SJCRH30 (cell line): ENCODE measurements at regions not wholly inside any gene's neighbourhood (a gene's known extent, or its start where the extent isn't known, plus 50 kb on each side); places are given as distances from the start of the nearest gene placed in this dataset.
"Not testable (repeated sequence)": the region's sequence is repeated elsewhere in the genome, so short reads cannot be mapped to it uniquely, and the experiment has no call there.

ENCODE experiments used
- DNase-seq, 2 experiments: peaks; one replicate each; pipeline ENCODE4 v3.0.0-alpha.2; 2015 to 2020
- H3K27ac ChIP-seq: fragments of 250-450 bp; sonication (Bioruptor Pico); 2 replicates; pipeline ENCODE4 v1.5.1; 2020; ENCODE audit warnings: mild to moderate bottlenecking, moderate library complexity
- H3K27me3 ChIP-seq: fragments of 250-450 bp; sonication (Bioruptor Pico); 2 replicates; pipeline ENCODE4 v1.5.1; 2020; ENCODE audit warnings: mild to moderate bottlenecking, moderate library complexity
- H3K36me3 ChIP-seq: fragments of 250-450 bp; sonication (Bioruptor Pico); 2 replicates; pipeline ENCODE4 v1.5.1; 2020; ENCODE audit warnings: mild to moderate bottlenecking, moderate library complexity
- H3K4me1 ChIP-seq: fragments of 250-450 bp; sonication (Bioruptor Pico); 2 replicates; pipeline ENCODE4 v1.5.1; 2020; ENCODE audit warnings: mild to moderate bottlenecking, moderate library complexity
- H3K4me3 ChIP-seq: fragments of 250-450 bp; sonication (Bioruptor Pico); 2 replicates; pipeline ENCODE4 v1.5.1; 2020; ENCODE audit warnings: mild to moderate bottlenecking, moderate library complexity
- H3K9me3 ChIP-seq: fragments of 250-450 bp; sonication (Bioruptor Pico); replicated peaks from 2 replicates; pipeline ENCODE4 v1.5.1; 2020; ENCODE audit warnings: mild to moderate bottlenecking, moderate library complexity

DNA sequence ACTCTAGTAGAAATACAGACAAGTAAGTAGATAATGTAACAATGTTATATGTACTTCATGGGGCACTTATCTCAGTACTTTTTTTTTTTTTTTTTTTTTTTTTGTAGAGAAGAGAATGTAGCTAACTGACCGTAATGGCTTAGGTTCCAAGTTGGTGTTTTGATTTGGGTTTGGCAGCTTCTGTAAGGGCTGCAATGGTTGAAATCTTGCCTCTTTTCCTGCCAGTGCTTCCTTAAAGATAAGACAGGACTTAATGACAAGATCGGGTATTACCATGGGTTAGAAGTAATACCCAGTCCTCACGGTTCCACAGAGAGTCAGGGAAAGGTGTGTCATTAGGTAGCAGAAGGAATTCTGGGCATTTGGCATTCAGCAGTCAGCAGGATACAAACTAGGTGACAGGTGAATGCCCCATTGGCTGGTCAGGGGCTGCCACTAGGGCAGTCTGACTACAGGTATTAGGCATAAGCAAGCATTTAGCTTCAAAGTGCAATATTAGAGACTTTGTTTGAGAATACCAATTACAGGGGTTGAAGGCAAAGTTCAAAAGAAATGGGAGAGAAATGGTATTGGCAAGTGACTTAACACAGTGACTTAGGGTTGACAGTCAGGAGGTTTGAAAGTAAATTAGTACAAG, 189.4 kb upstream of the RND3 start:
- Histone ChIP-seq H3K4me3 (no peak overlapping the region), H3K27ac (no peak overlapping the region), H3K36me3 (no peaks in the 10 kb centered on the region), H3K27me3 (no peaks in the 10 kb centered on the region), H3K4me1 (peaks cover 3% of the 10 kb centered on the region; the same call in 1 of the 2 replicates), H3K9me3 (peaks cover 5% of the 10 kb centered on the region)
- DNase-seq: no peak

DNA sequence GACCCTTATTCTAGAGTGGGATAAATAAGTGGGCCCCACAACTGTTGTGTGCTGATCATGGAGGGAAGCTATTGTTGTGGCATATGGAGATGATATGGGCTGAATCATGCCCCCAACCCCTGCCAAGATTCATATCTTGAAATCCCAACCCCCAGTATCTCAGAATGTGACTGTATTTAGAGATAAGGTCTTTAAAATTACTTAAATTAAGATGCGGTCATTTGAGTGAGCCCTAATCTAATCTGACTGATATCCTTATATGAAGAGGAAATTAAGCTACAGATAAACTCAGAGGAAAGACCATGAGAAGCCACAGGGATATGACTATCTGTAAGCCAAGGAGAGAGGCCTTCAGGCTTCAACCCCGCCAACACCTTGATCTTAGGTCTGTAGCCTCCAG, 188.3 kb upstream of the RND3 start:
- Histone ChIP-seq H3K36me3 (no peaks in the 10 kb centered on the region), H3K27ac (no peak overlapping the region), H3K4me1 (no peaks in the 10 kb centered on the region), H3K27me3 (no peaks in the 10 kb centered on the region), H3K9me3 (peaks cover 1% of the 10 kb centered on the region), H3K4me3 (no peak overlapping the region)
- no peak for DNase-seq

DNA sequence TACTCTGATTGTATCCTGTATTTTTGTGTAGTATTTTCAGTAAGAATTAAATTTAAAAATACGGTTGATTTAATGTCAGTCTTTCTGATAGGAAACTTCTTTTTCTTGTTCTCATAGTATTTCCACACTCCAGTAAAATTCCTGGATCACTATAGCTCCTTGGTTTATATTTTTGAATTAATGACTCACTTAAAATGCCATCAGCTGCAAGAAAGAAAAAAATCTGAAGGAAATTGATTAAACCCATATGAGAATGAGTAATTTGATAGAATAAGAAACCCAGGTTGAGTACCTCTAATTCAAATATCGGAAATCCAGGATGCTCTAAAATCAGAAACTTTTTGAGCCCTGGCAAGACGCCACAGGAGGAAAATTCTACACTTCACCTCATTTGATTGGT, 186.8 kb upstream of the RND3 start:
- no peak overlapping the region for H3K4me3 ChIP-seq
- H3K27ac ChIP-seq: no peak overlapping the region
- H3K4me1 ChIP-seq: no peaks in the 10 kb centered on the region
- no peaks in the 10 kb centered on the region for H3K27me3 ChIP-seq
- no peaks in the 10 kb centered on the region for H3K36me3 ChIP-seq
- no peaks in the 10 kb centered on the region for H3K9me3 ChIP-seq
- DNase-seq: no peak

DNA sequence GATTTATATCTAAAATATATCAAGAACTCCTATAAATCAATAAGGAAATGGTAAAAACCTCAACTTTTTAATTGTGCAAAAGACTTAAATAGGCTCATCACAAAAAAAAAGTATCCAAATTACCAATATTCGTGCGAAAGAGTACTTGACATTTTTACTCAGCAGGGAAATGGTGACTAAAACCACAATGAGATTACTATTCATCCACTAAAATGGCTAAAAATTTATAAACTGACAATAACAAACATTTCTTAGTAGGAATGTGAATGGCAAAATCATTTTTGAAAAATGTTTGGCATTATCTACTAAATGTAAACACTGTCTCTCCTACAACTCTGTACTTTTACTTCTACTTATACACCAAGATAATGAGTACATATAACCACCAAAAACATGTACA, 184.8 kb upstream of the RND3 start:
- no peaks in the 10 kb centered on the region for H3K36me3 ChIP-seq
- DNase-seq: no peak
- no peaks in the 10 kb centered on the region for H3K27me3 ChIP-seq
- no peak overlapping the region for H3K27ac ChIP-seq
- no peak overlapping the region for H3K4me3 ChIP-seq
- H3K4me1 ChIP-seq: no peaks in the 10 kb centered on the region
- H3K9me3 ChIP-seq: no peaks in the 10 kb centered on the region

DNA sequence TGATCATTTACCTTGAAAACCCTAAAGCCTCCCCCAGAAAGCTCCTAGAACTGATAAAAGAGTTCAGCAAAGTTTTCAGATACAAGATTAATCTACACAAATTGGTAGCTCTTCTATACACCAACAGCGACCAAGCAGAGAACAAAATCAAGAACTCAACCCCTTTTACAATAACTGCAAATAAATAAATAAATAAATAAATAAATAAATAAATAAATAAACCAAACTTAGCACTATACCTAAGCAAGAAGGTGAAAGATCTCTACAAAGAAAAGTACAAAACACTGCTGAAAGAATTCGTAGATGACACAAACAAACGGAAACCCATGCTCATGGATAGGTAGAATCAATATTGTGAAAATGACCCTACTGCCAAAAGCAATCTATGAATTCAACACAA, 182.0 kb upstream of the RND3 start:
- no peak overlapping the region for H3K4me3 ChIP-seq
- no peaks in the 10 kb centered on the region for H3K4me1 ChIP-seq
- no peak for DNase-seq
- no peak overlapping the region for H3K27ac ChIP-seq
- no peaks in the 10 kb centered on the region for H3K9me3 ChIP-seq
- H3K27me3 ChIP-seq: no peaks in the 10 kb centered on the region
- H3K36me3 ChIP-seq: no peaks in the 10 kb centered on the region

DNA sequence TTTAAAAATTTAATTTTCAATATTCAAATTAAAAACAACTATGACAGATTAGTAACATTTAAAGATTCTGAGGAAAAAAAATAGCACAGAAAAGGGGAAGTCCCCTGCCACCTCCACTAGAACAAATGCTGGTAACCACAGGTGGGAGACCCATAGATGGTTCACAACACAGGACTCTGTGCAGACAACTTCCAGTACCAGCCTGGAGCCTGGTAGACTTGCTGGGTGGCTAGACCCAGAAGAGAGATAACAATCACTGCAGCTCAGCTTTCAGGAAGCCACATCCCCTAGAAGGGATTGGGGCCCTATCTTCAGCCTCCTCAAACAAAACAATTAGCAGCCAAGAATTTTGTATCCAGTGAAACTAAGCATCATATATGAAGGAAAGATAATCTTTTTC, 179.6 kb upstream of the RND3 start:
- not testable (repeated sequence) for H3K4me1 ChIP-seq, H3K9me3 ChIP-seq, H3K27me3 ChIP-seq, H3K36me3 ChIP-seq, H3K27ac ChIP-seq, DNase-seq, H3K4me3 ChIP-seq

DNA sequence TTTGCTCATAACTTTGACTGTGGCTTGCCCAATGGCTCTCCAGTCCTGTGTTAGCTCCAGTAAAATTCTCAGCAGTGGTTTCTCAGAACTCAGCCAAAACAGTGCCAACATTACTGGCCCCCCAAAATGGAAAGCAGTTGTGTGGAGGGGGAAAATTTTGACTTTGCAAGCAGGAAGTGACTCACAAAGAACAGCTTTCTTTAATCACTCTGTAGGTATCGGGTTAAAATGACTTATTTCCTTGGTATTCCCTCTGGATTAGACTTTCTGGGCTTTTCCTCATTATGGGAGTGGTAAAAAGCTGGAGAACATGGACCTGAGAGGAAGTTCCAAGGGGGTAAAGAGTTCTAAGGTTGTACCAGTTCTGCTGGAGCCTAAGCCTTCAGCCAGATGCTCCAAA, 175.7 kb upstream of the RND3 start:
- no peak overlapping the region for H3K4me3 ChIP-seq
- peak in 1 of 2 experiments; percentile 20 for DNase-seq
- no peaks in the 10 kb centered on the region for H3K36me3 ChIP-seq
- H3K27me3 ChIP-seq: no peaks in the 10 kb centered on the region
- peak overlapping the region; percentile 27; the same call in 1 of the 2 replicates for H3K27ac ChIP-seq
- H3K9me3 ChIP-seq: peaks cover 13% of the 10 kb centered on the region; the same call in 1 of the 2 replicates
- peaks cover 8% of the 10 kb centered on the region for H3K4me1 ChIP-seq

DNA sequence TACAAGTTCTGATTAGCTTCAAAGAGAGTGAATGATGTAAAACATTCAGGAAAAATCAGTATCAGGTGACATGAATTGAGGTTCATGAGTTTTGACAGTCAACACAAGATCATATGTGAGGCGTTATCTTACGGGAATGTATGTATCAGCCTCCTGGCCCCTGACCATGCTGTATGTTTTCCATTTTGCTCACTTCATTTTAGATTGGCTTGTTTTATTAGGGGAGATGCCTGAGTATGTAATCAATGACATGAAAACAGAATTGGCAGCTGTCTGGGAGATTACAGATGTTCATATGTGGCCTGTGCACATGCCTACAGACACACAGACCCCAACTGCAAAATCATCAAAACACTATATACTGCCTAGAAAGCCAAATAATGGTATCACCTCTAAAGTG, 168.5 kb upstream of the RND3 start:
- H3K9me3 ChIP-seq: peaks cover 2% of the 10 kb centered on the region; the same call in 1 of the 2 replicates
- no peaks in the 10 kb centered on the region for H3K36me3 ChIP-seq
- no peak overlapping the region for H3K4me3 ChIP-seq
- H3K27me3 ChIP-seq: no peaks in the 10 kb centered on the region
- no peak overlapping the region for H3K27ac ChIP-seq
- DNase-seq: no peak
- no peaks in the 10 kb centered on the region for H3K4me1 ChIP-seq

DNA sequence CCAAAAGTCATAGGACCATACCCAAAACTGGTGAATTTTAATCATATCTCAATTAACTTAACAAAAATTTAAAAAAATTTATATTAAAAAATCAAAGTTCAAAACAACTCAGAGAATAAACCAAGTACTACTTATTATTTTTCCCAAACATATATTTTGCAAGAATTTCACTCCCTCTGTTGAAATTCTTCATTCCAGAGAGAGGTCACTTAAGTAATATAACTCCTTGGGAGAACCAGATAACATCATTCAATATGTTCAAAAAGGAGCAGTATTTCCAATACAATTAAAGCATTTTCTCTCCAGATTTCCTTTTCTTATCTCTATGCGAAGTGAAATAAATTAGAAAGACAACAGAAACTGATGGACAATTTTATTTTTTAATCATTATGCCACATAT, 165.9 kb upstream of the RND3 start:
- no peak overlapping the region for H3K4me3 ChIP-seq

DNA sequence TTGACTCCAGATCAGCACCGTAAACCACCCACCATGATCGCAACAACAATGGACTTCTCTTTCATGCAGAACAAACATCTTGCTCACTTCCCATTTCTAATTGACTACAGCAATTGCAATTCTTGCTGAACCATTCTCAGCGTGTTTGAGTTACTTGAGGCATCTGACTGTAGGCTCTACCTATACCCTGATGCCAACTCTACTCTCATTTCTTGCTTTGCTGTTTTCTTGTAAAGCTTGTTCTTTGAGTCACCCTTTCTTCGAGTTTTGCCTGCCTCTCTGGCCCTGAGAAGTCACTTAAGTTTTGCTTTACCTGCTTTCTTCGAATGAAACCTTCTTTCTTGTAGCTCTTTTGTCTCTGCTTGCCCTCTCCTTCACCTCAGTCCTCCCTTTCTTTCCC, 160.5 kb upstream of the RND3 start:
- peak in 1 of 2 experiments; percentile 31 for DNase-seq
- Histone ChIP-seq H3K27ac (no peak overlapping the region), H3K4me3 (no peak overlapping the region), H3K27me3 (no peaks in the 10 kb centered on the region), H3K9me3 (no peaks in the 10 kb centered on the region), H3K36me3 (no peaks in the 10 kb centered on the region), H3K4me1 (no peaks in the 10 kb centered on the region; the same call in 1 of the 2 replicates)

More for the DNA sequence above, 165.9 kb upstream of the RND3 start:
- no peaks in the 10 kb centered on the region for H3K36me3 ChIP-seq
- no peak overlapping the region for H3K27ac ChIP-seq
- no peak for DNase-seq
- H3K9me3 ChIP-seq: no peaks in the 10 kb centered on the region; the same call in 1 of the 2 replicates
- no peaks in the 10 kb centered on the region for H3K4me1 ChIP-seq
- no peaks in the 10 kb centered on the region for H3K27me3 ChIP-seq

DNA sequence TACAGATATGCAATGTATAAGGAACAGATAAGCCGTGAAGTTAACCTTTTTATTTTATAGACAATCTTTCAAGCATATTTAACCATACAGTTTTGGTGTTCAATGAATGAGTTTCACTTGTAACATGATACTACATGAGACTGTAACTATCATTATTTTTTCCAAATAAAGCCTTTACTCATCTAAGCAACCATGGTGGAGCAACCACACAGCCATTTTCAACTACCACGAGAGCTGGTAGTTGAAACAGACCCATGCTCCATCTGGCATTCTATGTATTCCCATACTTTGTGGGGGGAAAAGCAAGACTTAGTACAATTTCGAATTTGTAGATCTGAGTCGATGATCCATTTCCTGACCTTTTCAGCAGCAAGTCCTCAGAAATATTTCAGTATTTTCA, 159.3 kb upstream of the RND3 start:
- H3K4me3 ChIP-seq: no peak overlapping the region
- H3K4me1 ChIP-seq: no peaks in the 10 kb centered on the region; the same call in 1 of the 2 replicates
- no peaks in the 10 kb centered on the region for H3K36me3 ChIP-seq
- H3K27me3 ChIP-seq: no peaks in the 10 kb centered on the region
- no peak overlapping the region for H3K27ac ChIP-seq
- no peak for DNase-seq
- no peaks in the 10 kb centered on the region for H3K9me3 ChIP-seq

DNA sequence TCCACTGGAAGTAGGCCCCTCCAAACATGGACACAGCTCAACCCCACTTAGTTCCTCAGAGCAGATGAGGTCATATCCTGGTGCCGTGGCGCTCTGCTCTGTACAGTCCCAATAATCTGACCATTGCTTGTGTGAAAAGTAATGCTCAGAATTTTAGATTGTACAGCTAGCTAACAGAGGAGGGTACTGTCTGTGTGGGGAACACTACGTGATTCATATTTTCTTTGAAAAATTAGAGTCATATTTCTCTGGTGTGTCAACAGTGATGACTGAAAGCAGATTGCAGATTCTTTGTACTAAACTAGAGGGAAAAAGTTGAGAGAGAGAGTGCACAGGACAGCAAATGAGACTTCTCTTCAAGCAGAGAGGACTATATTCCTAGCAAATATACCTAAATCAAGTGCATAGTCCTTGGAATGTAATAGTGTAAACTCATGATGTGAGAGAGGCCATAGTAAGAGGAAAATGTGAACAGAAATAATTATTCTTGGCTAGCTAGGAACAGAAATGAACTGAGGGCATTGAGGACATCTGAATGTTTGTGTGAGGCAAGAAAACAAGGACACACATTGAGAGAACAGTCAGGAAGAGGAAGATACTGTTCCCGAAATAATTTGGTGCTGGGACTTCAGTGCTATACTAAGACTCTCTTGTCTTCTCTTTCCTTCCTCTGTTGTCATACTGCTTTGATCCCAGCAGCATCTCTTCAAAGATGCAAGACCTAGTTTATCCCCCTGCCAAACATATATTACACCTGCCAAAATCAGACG, 157.0 kb upstream of the RND3 start:
- no peaks in the 10 kb centered on the region for H3K36me3 ChIP-seq
- no peaks in the 10 kb centered on the region; the same call in 1 of the 2 replicates for H3K4me1 ChIP-seq
- no peaks in the 10 kb centered on the region for H3K27me3 ChIP-seq
- peak in 1 of 2 experiments; percentile 14 for DNase-seq
- no peak overlapping the region for H3K4me3 ChIP-seq
- no peaks in the 10 kb centered on the region for H3K9me3 ChIP-seq
- H3K27ac ChIP-seq: no peak overlapping the region

DNA sequence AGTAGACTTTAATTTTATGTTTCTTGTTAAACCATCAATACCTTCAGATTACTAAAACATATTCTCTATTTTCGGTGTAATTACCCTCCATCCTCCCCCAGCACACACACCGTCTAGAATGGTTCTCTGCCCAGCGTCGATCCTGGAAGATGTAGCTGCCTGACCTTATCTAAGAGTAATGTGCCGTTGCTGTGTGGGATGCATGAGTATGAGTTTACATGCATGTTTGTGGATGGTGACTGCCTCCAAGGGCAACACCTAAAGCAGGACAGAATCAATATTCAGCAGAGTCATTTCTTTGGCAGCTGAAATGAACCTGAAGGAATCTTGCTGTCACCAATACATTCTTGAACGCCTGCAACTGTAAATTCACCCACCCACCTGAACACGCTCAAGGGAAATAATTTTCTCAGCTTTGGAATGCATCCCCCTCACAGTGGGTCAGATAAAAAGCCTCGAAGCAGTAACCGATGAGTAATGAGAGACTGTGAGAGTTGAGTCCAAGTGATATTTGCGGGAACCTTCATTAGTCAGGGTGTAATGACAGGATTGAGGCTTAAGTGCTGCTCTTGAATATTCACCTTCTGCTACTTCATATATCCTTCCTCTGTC, 155.8 kb upstream of the RND3 start:
- DNase-seq: no peak
- H3K36me3 ChIP-seq: no peaks in the 10 kb centered on the region
- H3K27me3 ChIP-seq: no peaks in the 10 kb centered on the region
- no peak overlapping the region for H3K4me3 ChIP-seq
- H3K9me3 ChIP-seq: no peaks in the 10 kb centered on the region
- no peaks in the 10 kb centered on the region; the same call in 1 of the 2 replicates for H3K4me1 ChIP-seq
- no peak overlapping the region for H3K27ac ChIP-seq

DNA sequence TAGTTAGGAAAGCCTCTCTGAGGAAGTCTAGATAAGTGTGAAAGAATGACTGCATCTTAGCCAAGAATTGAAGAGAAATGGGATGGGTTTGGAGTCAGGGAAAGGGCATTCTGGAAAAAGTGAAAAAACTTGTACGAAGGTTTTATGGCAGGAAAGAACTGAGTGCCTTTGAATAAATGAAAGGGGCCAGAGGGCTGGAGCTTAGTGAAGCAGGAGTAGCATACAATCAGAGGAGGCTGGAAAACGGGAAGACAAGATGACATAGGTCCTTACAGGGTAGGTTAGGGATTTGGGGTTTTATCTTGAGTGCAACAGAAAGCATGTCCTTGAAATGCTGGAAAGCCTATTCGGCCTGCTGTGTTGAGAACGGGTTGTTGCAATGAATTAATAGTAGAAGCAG, 152.6 kb upstream of the RND3 start:
- Histone ChIP-seq H3K27me3 (no peaks in the 10 kb centered on the region), H3K4me1 (no peaks in the 10 kb centered on the region), H3K4me3 (no peak overlapping the region), H3K9me3 (no peaks in the 10 kb centered on the region), H3K27ac (no peak overlapping the region), H3K36me3 (no peaks in the 10 kb centered on the region)
- DNase-seq: no peak

DNA sequence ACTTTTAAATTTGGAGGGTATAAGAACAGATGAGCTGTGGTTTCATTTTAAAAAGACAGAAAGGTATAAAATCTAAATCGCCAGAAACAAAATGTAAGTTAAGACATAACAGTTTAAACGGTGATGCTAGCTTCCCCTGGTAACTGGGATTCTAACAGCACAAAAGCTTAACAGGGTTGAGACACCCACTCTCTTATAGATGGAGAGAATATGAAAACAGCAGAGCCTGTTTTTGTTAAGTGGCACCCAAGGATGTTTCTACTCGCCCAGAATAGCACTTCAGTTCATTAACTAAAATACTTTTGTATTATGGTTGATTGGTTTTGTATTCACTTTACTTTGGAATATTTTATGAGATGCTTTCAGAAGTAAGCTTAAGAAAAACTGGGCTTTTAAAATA, 151.9 kb upstream of the RND3 start:
- no peaks in the 10 kb centered on the region for H3K36me3 ChIP-seq
- H3K27me3 ChIP-seq: no peaks in the 10 kb centered on the region
- no peak for DNase-seq
- no peak overlapping the region for H3K27ac ChIP-seq
- no peaks in the 10 kb centered on the region for H3K9me3 ChIP-seq
- H3K4me3 ChIP-seq: no peak overlapping the region
- H3K4me1 ChIP-seq: no peaks in the 10 kb centered on the region
